WTC11 (cell line): ENCODE measurements at regions not wholly inside any gene's neighbourhood (a gene's known extent, or its start where the extent isn't known, plus 50 kb on each side); places are given as distances from the start of the nearest gene placed in this dataset.

ENCODE experiments used
- ATAC-seq: fragments of 200-7000 bp; cut with Tn5 transposase; 2 replicates; pipeline ENCODE4 v1.10.0; 2021; ENCODE audit warnings: mild to moderate bottlenecking, moderate library complexity
- CTCF ChIA-PET: fragments of 300-600 bp; sonication (Branson Sonifier 250); formaldehyde crosslinking; loops from one replicate; lab custom pipeline; 2021; ENCODE audit warnings: antibody characterized with exemption; lab: Charles Lee
- POLR2A ChIA-PET: fragments of 350-600 bp; sonication (Branson Sonifier 250); formaldehyde crosslinking; loops from one replicate; lab custom pipeline; 2021; ENCODE audit warnings: antibody characterized with exemption; lab: Charles Lee
- DNase-seq: peaks from one replicate; pipeline ENCODE4 v3.0.0; 2021; ENCODE audit warnings: low spot score
- H3K27ac Mint-ChIP-seq: 2 replicates; pipeline ENCODE4 v1.8.0; 2021; ENCODE audit warnings: mixed read lengths
- H3K27me3 Mint-ChIP-seq: 2 replicates; pipeline ENCODE4 v1.8.0; 2021; ENCODE audit warnings: low read depth, mild to moderate bottlenecking, moderate library complexity, mixed read lengths
- H3K36me3 Mint-ChIP-seq: 2 replicates; pipeline ENCODE4 v1.8.0; 2021; ENCODE audit warnings: mixed read lengths
- H3K4me1 Mint-ChIP-seq: 2 replicates; pipeline ENCODE4 v1.8.0; 2022; ENCODE audit warnings: mixed read lengths
- H3K4me3 Mint-ChIP-seq: 2 replicates; pipeline ENCODE4 v1.8.0; 2021; ENCODE audit warnings: mild to moderate bottlenecking, moderate library complexity, mixed read lengths
- H3K9me3 Mint-ChIP-seq: 2 replicates; pipeline ENCODE4 v1.8.0; 2021; ENCODE audit warnings: mixed read lengths
- ATF6 ChIP-seq: sonication (generic); formaldehyde crosslinking; IDR thresholded peaks from 2 replicates; pipeline ENCODE4 v1.8.1; 2023; ENCODE audit warnings: mild to moderate bottlenecking, missing genetic modification reagents
- CREM ChIP-seq: sonication (generic); formaldehyde crosslinking; IDR thresholded peaks from 2 replicates; pipeline ENCODE4 v1.8.1; 2022; ENCODE audit warnings: mild to moderate bottlenecking, missing genetic modification reagents, moderate library complexity
- ERG ChIP-seq: fragments of 250-450 bp; sonication (Bioruptor Pico); IDR thresholded peaks from 2 replicates; pipeline ENCODE4 v1.8.0; 2021; ENCODE audit warnings: mild to moderate bottlenecking
- HMGXB4 ChIP-seq: sonication (generic); formaldehyde crosslinking; IDR thresholded peaks from 2 replicates; pipeline ENCODE4 v1.8.1; 2023; ENCODE audit warnings: mild to moderate bottlenecking, moderate library complexity, missing genetic modification reagents
- IRF1 ChIP-seq: sonication (generic); formaldehyde crosslinking; IDR thresholded peaks from 2 replicates; pipeline ENCODE4 v1.8.0; 2023; ENCODE audit warnings: missing genetic modification reagents
- IRF2 ChIP-seq: sonication (generic); formaldehyde crosslinking; IDR thresholded peaks from 2 replicates; pipeline ENCODE4 v1.8.0; 2022; ENCODE audit warnings: low read depth, missing genetic modification reagents, borderline replicate concordance
- NFATC4 ChIP-seq: fragments of 250-450 bp; sonication (Bioruptor Pico); IDR thresholded peaks from 2 replicates; pipeline ENCODE4 v1.9.0; 2021; ENCODE audit warnings: mild to moderate bottlenecking
- OVOL2 ChIP-seq: fragments of 250-450 bp; sonication (Bioruptor Pico); IDR thresholded peaks from 2 replicates; pipeline ENCODE4 v1.9.0; 2021; ENCODE audit warnings: mild to moderate bottlenecking, borderline replicate concordance
- RELA ChIP-seq: sonication (generic); formaldehyde crosslinking; IDR thresholded peaks from 2 replicates; pipeline ENCODE4 v1.8.1; 2022; ENCODE audit warnings: missing genetic modification reagents, mild to moderate bottlenecking, borderline replicate concordance
- RORB ChIP-seq: fragments of 250-450 bp; sonication (Bioruptor Pico); IDR thresholded peaks from 2 replicates; pipeline ENCODE4 v1.9.0; 2021; ENCODE audit warnings: mild to moderate bottlenecking
- SMAD3 ChIP-seq: sonication (generic); formaldehyde crosslinking; IDR thresholded peaks from 2 replicates; pipeline ENCODE4 v1.8.0; 2022; ENCODE audit warnings: missing genetic modification reagents, mild to moderate bottlenecking, borderline replicate concordance
- USF1 ChIP-seq: sonication (generic); formaldehyde crosslinking; IDR thresholded peaks from 2 replicates; pipeline ENCODE4 v1.8.0; 2022; ENCODE audit warnings: mild to moderate bottlenecking, missing genetic modification reagents
- ZBTB21 ChIP-seq: sonication (generic); formaldehyde crosslinking; IDR thresholded peaks from 2 replicates; pipeline ENCODE4 v1.8.1; 2023; ENCODE audit warnings: mild to moderate bottlenecking, missing genetic modification reagents, borderline replicate concordance
- ZNF425 ChIP-seq: fragments of 250-450 bp; sonication (Bioruptor Pico); conservative IDR thresholded peaks from 2 replicates; pipeline ENCODE4 v1.9.0; 2021; ENCODE audit warnings: mild to moderate bottlenecking
- ZNF532 ChIP-seq: fragments of 250-450 bp; sonication (Bioruptor Pico); IDR thresholded peaks from 2 replicates; pipeline ENCODE4 v1.9.0; 2021; ENCODE audit warnings: mild to moderate bottlenecking, borderline replicate concordance
- ZNF671 ChIP-seq: fragments of 250-450 bp; sonication (Bioruptor Pico); IDR thresholded peaks from 2 replicates; pipeline ENCODE4 v1.8.0; 2021; ENCODE audit warnings: mild to moderate bottlenecking

GRCh38 chr4:182102576-182102975 is 140.6 kb upstream of the TENM3 start (continued):
- TF ChIP-seq RORB (CRISPR knock-in tag) (no peak), IRF2 (CRISPR knock-in tag) (no peak), ZNF425 (CRISPR knock-in tag) (no peak), ZBTB21 (CRISPR knock-in tag) (no peak)
- TF ChIP-seq, all 79 proteins: peak for 0

GRCh38 chr4:182103614-182104319 is 139.4 kb upstream of the TENM3 start:
- TF ChIP-seq OVOL2 (CRISPR knock-in tag) (no peak), HMGXB4 (no peak), NFATC4 (no peak), ZNF532 (CRISPR knock-in tag) (no peak), CREM (no peak)
- H3K27me3 Mint-ChIP-seq = peaks cover 2% of the 10 kb centered on the region; the same call in 1 of the 2 replicates
- no peak overlapping the region for H3K27ac Mint-ChIP-seq
- H3K4me3 Mint-ChIP-seq = no peak overlapping the region
- H3K36me3 Mint-ChIP-seq = no peaks in the 10 kb centered on the region
- CTCF ChIA-PET = interaction anchor here (1.3 kb wide), 1 partner anchor 15 kb away, joined by 3 read pairs; no protein-coding TSS in a partner anchor
- H3K9me3 Mint-ChIP-seq = no peaks in the 10 kb centered on the region
- DNase-seq = no peak
- POLR2A ChIA-PET = no interaction called here
- no peak for ATAC-seq
- H3K4me1 Mint-ChIP-seq = peaks cover 12% of the 10 kb centered on the region

GRCh38 chr4:182105416-182105815 is 137.8 kb upstream of the TENM3 start:
- Mint-ChIP-seq H3K27ac (no peak overlapping the region), H3K4me3 (no peak overlapping the region), H3K4me1 (peaks cover 12% of the 10 kb centered on the region), H3K9me3 (no peaks in the 10 kb centered on the region), H3K36me3 (no peaks in the 10 kb centered on the region), H3K27me3 (peaks cover 2% of the 10 kb centered on the region; the same call in 1 of the 2 replicates)
- CTCF ChIA-PET = interaction anchor here (1.6 kb wide), 1 partner anchor 16 kb away, joined by 6 read pairs; no protein-coding TSS in a partner anchor
- POLR2A ChIA-PET = no interaction called here
- no peak for ATAC-seq
- no peak for DNase-seq
- TF ChIP-seq NFATC4 (no peak), ZNF671 (CRISPR knock-in tag) (no peak), HMGXB4 (no peak), USF1 (CRISPR knock-in tag) (no peak), SMAD3 (CRISPR knock-in tag) (no peak), RELA (CRISPR knock-in tag) (no peak), ATF6 (CRISPR knock-in tag) (no peak), ERG (CRISPR knock-in tag) (no peak), IRF1 (CRISPR knock-in tag) (no peak)
